Ovary (tissue), 3 donors: ENCODE measurements at regions not wholly inside any gene's neighbourhood (a gene's known extent, or its start where the extent isn't known, plus 50 kb on each side); places are given as distances from the start of the nearest gene placed in this dataset.

Source experiments
- EP300 ChIP-seq: sonication (generic); formaldehyde crosslinking; IDR thresholded peaks from one replicate; pipeline ENCODE4 v1.6.1; 2017; ENCODE audit warnings: antibody characterized with exemption
- POLR2A ChIP-seq: fragments of 450-650 bp; IDR thresholded peaks from one replicate; pipeline ENCODE4 v1.6.1; 2017; ENCODE audit warnings: antibody characterized with exemption, mild to moderate bottlenecking, moderate library complexity
- TF ChIP-seq, protein P1 (sequence below), 3 donors: fragments of 450-650 bp in 2 of 3; fragments of 200-600 bp in 1 of 3; IDR thresholded peaks; one replicate each; pipeline versions ENCODE4 v1.5.1 to v1.8.0; 2016 to 2022; ENCODE audit warnings: antibody characterized with exemption in 3 of 3, mild to moderate bottlenecking in 1 of 3
- donor health status: DM: no; HTN: no; CAD: no.

GRCh38 chr3:64351713-64352638 is 126.7 kb upstream of the PRICKLE2 start:
- TF ChIP-seq, protein P1, sequence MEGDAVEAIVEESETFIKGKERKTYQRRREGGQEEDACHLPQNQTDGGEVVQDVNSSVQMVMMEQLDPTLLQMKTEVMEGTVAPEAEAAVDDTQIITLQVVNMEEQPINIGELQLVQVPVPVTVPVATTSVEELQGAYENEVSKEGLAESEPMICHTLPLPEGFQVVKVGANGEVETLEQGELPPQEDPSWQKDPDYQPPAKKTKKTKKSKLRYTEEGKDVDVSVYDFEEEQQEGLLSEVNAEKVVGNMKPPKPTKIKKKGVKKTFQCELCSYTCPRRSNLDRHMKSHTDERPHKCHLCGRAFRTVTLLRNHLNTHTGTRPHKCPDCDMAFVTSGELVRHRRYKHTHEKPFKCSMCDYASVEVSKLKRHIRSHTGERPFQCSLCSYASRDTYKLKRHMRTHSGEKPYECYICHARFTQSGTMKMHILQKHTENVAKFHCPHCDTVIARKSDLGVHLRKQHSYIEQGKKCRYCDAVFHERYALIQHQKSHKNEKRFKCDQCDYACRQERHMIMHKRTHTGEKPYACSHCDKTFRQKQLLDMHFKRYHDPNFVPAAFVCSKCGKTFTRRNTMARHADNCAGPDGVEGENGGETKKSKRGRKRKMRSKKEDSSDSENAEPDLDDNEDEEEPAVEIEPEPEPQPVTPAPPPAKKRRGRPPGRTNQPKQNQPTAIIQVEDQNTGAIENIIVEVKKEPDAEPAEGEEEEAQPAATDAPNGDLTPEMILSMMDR (IDR thresholded peaks at IDR 0.05), result no peak
- no peak for TF ChIP-seq EP300
- no peak for TF ChIP-seq POLR2A
